ENCODE measurements at regions not wholly inside any gene's neighbourhood (a gene's known extent, or its start where the extent isn't known, plus 50 kb on each side); places are given as distances from the start of the nearest gene placed in this dataset.

DNA sequence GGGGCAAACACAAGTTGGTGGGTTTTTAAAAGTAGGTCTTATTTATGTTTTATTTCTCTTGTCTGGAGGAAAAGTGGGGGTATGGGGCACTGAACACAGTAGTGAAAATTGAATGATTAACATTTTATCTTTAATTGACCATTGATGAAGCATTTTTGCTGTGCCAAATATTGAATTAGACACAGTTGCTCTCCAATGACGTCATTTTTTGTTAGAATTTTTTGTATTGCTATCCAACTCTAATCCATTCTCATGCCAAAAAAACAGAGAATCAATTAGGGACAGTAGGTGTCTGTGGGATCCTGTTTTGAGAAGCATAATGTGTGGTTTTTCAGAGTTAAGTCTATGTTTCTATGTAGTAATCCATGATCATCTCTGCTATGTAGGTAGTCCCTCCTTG, 1032.8 kb downstream of the STPG2 start:
- TF ChIP-seq POLR2AphosphoS5 (IDR thresholded peaks at IDR 0.05; ENCODE audit: low read depth, low read length) (no peak), POLR2A (IDR thresholded peaks at IDR 0.05; ENCODE audit: low read depth, low read length) (no peak), TAF1 (IDR thresholded peaks at IDR 0.05; ENCODE audit: borderline replicate concordance, low read depth, low read length) (no peak)
